NT2/D1 (cell line): ENCODE measurements at regions not wholly inside any gene's neighbourhood (a gene's known extent, or its start where the extent isn't known, plus 50 kb on each side); places are given as distances from the start of the nearest gene placed in this dataset.

Source experiments
- SUZ12 ChIP-seq: IDR thresholded peaks from 2 replicates; pipeline ENCODE4 v1.6.1; 2011; ENCODE audit not compliant: insufficient read length, insufficient read depth; ENCODE audit errors: extremely low read depth
- YY1 ChIP-seq: IDR thresholded peaks from 2 replicates; pipeline ENCODE4 v1.6.1; 2011; ENCODE audit not compliant: insufficient read length, insufficient read depth
- ZNF274 ChIP-seq: IDR thresholded peaks from 2 replicates; pipeline ENCODE4 v1.6.1; 2011; ENCODE audit warnings: mild to moderate bottlenecking, low read depth, low read length

DNA sequence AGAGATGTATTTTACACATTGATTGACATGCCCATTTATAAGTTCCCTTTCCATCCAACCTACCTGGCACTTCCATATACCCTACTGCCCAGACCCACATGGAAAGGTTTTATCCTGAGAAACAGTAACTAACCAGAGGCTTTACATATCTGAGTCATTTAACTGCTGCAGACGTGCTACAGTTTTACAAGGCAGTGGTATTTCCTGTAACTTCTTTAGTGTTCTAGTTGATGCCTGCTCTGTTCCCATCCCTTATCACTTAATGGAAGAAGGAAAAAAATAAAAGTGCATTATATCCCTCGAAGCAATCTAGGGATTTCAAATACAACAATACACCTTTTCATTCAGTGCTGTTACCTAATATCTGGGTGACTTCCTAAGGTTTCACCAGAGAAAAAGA is 107.1 kb downstream of the TMCO5A start:
- TF ChIP-seq YY1 (no peak), ZNF274 (no peak), SUZ12 (no peak)
